NK-92 treated with Interleukin-12 subunit alpha and Interleukin-12 subunit beta, amount 100 ng/mL, for 24 hours (cell line): ENCODE measurements at regions not wholly inside any gene's neighbourhood (a gene's known extent, or its start where the extent isn't known, plus 50 kb on each side); places are given as distances from the start of the nearest gene placed in this dataset.

Experiments used
- DNase-seq: peaks from one replicate; lab custom pipeline; 2025; lab: John Stamatoyannopoulos, UW

- no peak for DNase-seq
Observed at GRCh38 chr2:64196963-64197362, 52.7 kb upstream of the PELI1 start.

DNA sequence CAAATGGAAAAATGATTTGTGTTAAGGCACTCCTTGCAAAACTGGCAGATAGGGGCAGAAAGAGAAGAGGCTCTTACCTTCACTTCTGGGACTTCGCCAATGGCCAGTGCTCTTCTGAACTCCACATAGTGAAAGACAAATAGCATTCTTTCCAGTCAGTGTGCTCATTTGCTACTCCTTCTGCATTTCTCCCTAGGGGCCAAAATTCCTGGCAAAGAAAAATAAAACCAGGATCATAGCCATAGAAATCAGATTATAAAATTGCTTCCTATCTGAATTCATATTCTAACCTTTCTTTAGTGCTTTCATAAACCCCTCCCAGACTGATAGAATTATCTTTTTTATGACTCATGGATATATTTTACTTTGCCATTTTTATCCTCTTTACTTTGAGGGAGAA lies 56.9 kb upstream of the PELI1 start:
- DNase-seq, result no peak

DNA sequence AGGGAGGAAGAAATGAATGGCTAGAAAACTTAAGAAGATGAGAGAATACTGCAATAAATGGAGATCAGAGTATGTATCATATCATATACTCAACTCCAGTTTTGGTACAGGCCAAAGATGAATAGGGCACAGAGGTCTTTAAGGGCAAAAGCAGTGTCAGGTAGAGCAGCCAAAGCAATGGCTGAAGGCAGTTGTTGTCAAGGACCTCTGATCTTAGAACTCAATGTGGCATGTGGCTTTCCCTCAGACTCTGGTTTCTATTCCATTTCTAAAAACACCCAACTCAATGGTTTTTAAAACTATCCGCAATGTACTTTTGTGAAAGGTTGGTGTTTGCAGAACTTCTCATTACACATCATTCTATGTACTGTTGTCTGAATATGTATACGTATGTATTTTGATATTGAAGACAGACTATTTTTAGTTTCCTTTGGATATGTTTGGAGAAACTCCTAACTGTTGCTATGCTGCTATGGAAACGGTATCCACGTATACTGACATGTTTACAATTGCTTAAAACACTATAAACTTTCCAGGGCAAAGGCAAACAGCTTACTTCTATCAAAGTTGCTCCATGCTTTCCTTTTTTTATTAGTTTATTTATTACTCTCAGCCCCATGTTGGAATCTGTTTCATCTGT lies 58.1 kb upstream of the PELI1 start:
- DNase-seq, result no peak

DNA sequence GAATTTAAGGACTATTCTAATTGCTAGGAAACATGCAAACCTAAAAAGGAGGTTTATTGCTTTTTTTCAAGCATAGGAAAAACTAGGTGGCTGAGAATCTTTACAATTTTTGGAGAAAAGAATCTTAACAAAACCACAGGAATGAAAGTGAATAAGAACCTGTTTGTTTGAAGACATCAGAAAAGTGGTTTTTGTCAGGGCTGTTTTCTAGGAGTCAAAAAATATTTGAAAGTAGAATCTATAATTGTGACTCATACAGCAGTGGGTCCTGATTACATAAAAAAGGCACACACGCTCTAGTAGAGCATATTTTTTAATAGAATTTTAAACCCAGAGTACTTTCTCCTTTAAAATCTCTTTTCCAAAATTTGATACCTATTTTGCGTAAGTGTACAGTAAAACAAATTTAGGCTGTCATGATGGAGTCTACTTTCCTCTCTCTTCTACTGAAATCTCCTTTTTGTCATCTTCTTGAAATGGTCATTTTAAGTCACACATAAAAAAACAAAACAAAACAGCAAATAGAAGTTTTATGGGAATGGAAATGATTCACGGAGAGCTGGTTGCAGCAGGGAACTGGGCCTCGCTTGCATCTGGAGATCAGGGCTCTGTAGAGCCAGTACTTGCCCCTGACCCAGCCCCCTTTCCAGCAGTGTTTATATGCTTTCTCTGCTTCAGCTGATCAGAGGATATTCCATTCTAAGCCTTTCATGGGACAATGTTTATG lies 59.1 kb upstream of the PELI1 start:
- DNase-seq, result no peak

- no peak for DNase-seq
Observed at GRCh38 chr2:64203858-64204632, 59.8 kb upstream of the PELI1 start.

- no peak for DNase-seq
Observed at GRCh38 chr2:64204703-64205102, 60.5 kb upstream of the PELI1 start.

DNA sequence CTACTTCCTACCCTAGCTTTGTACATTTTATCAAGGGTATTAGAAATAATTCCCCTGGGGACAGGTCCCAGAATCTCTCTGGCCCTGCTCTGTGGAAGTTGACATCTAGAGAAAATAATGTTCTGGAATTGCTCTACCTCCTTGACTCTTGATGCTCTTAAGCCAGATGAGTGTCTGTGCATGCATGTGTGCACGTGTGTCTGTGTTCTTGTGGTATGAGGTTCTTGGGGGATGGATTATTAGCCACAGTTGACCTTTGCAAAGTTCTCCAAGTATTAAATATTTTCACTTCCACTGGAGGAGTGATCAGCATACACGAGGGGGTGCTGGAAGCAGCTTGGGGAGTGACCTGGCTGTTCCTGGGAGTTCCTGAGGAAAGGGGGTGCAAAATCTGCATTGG lies 61.2 kb upstream of the PELI1 start:
- no peak for DNase-seq

DNA sequence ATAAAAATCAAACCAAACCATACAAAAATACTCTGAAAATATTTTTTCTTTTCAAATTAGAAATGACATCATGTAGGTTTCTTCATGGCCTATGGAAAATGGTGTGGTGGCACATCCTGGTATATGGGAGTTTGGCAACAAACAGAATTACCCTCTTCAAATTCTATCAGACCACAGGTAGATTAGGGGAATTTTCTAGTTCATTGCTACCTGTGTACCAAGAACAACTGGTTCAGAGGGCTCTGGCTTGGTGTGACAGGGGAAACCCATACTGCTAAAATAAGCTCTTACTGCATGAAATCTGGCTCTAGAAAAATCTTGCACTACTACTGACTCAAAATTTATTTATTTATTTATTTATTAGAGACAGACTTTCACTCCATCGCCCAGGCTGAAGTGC lies 63.4 kb upstream of the PELI1 start:
- DNase-seq, result no peak

- DNase-seq, result no peak
Observed at GRCh38 chr2:64210816-64211215, 66.6 kb upstream of the PELI1 start.

DNA sequence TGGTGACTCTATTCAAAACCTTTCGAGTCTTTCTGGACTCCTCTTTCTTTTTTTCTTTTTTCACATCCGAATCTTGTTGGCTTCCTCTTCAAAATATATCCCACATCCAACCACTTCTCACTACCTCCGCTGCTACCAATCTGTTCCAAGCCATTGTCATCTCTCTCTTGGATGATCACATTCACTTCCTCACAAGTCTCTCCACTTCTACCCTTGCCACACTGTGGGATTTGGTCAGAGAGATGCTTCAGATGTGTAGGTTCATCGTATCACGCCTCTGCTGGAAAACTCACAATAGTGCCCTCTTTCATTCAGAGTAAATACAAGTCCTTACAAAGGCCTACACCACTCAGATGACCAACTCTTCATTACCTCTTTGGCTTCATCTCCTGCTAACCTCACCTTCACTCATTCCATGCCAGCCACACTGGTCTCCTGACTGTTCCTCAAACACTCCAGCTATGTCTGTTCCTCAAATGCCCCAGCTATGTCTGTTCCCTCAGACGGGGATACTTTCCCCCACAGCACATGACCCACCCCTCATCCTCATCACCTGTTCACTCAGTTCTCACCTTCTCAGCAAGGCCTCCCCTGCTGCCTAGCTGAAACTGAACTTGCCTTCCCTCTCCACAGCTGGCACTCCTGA lies 67.2 kb upstream of the PELI1 start:
- DNase-seq, result no peak

DNA sequence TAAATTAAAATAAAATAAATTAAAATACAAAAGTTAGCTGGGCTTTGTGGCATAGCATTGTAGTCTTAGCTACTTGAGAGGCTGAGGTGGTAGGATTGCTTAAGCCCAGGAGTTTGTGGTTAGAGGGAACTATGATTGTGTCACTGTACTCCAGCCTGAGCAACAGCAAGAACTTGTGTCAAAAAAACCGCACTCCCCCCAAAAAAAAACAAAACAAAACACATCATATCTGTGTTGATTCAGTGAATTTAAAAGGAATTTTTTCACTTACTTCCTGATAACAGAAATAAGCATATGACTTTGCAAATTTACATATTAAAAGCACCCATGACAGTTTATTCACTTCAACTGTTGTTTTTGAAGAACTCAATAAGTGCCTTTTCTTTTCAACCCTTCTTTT lies 68.1 kb upstream of the PELI1 start:
- DNase-seq, result peak; percentile 38

DNA sequence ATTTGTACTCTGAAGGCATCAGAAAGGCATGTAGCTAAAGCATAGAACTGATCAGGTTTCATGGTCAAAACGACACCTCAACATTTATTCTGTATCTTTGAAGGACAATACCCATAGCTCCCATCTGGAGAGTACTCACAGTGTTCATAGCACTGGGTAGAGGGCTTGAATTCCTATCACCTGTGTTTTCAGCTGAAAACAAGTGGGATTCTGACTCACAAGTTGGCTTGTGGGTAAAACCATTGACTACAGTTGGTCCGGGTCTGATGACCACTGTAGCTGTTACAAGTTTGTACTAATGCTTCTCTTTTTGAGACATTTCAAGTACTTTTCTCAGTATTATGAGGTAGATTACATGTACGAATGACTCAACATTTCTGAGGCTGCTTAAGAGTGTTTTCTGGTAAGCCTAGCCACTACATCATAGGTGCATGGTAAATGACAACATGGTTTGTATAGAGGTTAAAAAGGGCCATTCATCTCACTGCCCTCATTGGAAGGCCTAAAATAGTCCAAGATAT lies 68.6 kb upstream of the PELI1 start:
- peak; percentile 55 for DNase-seq

GRCh38 chr2:64213532-64214275 lies 69.5 kb upstream of the PELI1 start:
- DNase-seq, result no peak

GRCh38 chr2:64214281-64215115 lies 70.3 kb upstream of the PELI1 start:
- no peak for DNase-seq

DNA sequence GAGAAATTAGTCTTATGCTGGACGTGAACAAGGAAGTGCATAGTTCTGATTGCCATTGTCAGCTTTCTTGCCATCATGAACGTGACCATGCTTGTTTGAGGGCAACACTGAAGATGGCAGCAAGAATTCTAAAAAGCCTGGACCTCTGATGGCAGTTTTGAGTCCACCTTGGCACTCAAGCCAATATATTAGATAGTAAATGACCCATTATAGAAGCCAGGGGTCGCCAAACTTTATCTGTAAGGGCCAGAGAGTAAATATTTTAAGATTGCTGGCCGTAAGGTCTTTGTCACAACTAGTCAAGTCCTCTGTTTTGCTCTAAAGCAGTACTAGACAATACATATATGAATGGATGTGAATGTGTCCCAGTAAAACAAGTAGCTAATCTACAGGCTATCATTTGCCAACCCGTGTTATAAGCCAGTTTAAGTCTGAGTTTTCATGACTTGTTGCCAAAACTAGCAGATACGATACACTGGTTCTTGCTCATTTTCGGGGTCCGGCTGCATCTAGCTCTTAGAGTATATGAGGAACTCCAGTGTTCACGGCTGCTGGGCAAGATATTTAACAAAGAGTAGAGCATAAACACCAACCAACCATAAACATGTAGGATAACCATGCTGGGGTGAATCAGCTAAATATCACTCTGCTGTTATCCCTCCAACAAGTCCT lies 73.1 kb upstream of the PELI1 start:
- no peak for DNase-seq

DNA sequence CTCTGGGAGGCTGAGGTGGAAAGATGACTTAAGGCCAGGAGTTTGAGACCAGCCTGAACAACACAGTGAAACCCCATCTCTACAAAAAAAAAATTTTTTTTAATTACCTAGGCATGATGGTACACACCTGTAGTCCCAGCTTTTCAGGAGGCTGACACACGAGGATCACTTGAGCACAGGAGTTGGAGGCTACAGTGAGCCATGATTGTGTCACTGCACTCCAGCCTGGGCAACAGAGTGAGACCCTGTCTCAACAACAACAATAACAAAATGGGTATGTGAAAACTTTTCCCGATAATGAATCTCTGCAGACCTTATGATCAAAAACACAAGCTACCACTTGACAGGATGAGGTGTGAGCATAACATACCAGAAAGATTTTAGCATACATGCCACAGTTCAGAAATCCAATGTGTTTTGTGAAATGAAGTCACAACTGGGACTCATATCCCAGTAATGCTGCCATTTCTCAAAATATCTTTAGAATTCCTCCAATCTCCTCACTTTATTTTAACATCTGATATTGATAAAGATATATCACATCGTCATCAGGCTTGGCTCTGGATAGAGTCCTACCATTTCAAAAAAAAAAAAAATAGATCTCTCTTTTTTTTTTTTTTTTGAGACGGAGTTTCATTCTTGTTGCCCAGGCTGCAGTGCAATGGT lies 74.0 kb upstream of the PELI1 start:
- DNase-seq, result no peak

DNA sequence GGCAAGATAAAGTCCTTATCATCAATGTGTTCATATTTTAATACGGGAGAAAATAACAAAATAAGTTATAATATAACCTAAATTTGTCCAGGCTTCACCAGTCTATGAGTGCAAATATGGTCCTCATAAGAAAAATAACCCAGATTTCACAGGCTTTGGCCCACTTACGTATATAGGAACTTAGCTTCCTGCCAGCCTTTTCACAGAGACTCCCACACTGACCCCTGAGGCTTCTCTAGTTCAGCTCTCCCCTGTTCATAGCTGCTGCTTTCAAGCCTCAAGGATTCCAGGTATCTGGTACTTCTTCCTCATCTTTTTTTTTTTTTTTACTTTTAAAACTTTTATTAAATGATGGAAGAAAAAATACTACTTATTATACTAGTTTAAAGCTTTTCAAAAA lies 74.9 kb upstream of the PELI1 start:
- no peak for DNase-seq

DNA sequence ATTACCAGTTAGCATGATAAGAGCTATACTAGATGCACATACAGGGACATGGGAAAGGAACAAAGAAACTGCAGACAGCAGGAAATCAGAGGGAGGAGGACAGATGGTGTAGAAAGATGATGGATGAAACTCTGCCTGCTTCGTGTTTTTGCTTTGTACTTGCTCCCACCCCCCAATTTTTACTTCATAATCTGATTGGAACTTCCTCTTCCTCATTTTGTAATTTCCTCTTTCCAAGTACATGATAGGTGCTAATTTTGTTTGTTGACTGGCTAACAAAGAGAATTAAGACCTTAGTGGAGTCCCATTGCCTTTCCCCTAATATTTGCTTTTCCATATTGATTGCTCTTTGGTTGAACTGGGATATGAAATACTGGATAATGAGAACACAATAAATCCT lies 76.0 kb upstream of the PELI1 start:
- DNase-seq, result no peak

DNA sequence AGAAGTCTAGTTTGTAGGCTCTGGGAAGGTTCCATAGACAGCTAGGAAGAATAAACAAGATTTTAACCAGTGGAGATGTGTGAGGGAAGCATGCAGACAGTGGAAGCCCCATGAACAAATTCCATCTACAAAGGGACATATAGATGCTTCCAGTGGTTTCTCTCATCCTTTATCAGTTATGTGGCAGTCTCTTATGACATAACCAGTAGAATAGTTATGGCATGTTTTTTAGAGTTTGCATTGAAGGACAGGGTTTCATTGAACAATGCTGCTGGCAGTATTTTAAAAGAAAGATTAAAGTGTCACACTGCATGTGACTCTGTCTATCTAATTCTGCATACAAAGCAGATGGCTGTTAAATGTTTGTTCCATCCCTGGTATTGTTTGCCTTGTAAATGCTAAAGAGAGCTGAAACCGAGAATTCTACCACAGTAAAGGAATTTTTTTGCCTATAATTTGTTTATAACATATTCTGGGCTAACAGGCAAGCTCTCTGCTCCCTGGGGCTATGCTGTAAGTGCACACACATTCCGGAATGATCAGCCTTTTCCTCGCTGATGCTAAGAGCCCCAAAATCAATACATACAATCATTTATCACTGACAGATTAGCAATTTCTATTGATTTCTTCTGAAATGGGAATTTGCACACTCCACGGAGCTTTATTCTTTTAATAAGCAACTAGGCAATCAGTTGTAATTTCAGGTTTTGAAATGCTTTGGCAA lies 76.8 kb upstream of the PELI1 start:
- DNase-seq, result no peak
